ENCODE measurements at regions not wholly inside any gene's neighbourhood (a gene's known extent, or its start where the extent isn't known, plus 50 kb on each side); places are given as distances from the start of the nearest gene placed in this dataset.

- no peak for TF ChIP-seq JUN (CRISPR knock-in tag; IDR thresholded peaks at IDR 0.05)
- no peak for TF ChIP-seq POLR2A (IDR thresholded peaks at IDR 0.05; ENCODE audit: insufficient read depth in 1 of 2, low read depth in 2 of 2, low read length in 2 of 2)
- TF ChIP-seq PHF8 (CRISPR knock-in tag; IDR thresholded peaks at IDR 0.05) = no peak
- TF ChIP-seq RBAK (CRISPR knock-in tag; IDR thresholded peaks at IDR 0.05) = no peak
- TF ChIP-seq HNRNPLL (IDR thresholded peaks at IDR 0.05; ENCODE audit: low read depth, low read length, poor library complexity, severe bottlenecking) = no peak
- no peak for TF ChIP-seq TFAP4 (IDR thresholded peaks at IDR 0.05; ENCODE audit: borderline replicate concordance, low read depth)
- TF ChIP-seq SP2 (CRISPR knock-in tag; IDR thresholded peaks at IDR 0.05) = no peak
- TF ChIP-seq ZFX (CRISPR knock-in tag; IDR thresholded peaks at IDR 0.05; ENCODE audit: low read depth) = no peak
- TF ChIP-seq POLR2AphosphoS5 (IDR thresholded peaks at IDR 0.05; ENCODE audit: low read depth, low read length) = no peak
- no peak for TF ChIP-seq TARDBP (CRISPR knock-in tag; IDR thresholded peaks at IDR 0.05)
- TF ChIP-seq RNF219 (CRISPR knock-in tag; IDR thresholded peaks at IDR 0.05) = no peak
Measured at GRCh38 chr14:22338917-22339715, 249.9 kb downstream of the DAD1 start.

All from HepG2 (cell line).